ENCODE measurements at regions not wholly inside any gene's neighbourhood (a gene's known extent, or its start where the extent isn't known, plus 50 kb on each side); places are given as distances from the start of the nearest gene placed in this dataset.
A peak's percentile ranks its signal among the peaks of the same experiment; 100 is the strongest.

- no peak for DNase-seq
Measured at GRCh38 chr2:3962719-3963118, 259.3 kb downstream of the DCDC2C start.

GRCh38 chr2:3965211-3965610 lies 261.8 kb downstream of the DCDC2C start:
- no peak for DNase-seq

GRCh38 chr2:3965953-3966352 lies 262.6 kb downstream of the DCDC2C start:
- DNase-seq, result no peak

- DNase-seq, result no peak
Measured at GRCh38 chr2:3966470-3966869, 263.1 kb downstream of the DCDC2C start.

GRCh38 chr2:3968736-3969135 lies 265.4 kb downstream of the DCDC2C start:
- DNase-seq, result no peak

GRCh38 chr2:3970791-3971651 lies 267.6 kb downstream of the DCDC2C start:
- no peak for DNase-seq

- no peak for DNase-seq
Measured at GRCh38 chr2:3971652-3972192, 268.3 kb downstream of the DCDC2C start.

GRCh38 chr2:3972377-3972776 lies 269.0 kb downstream of the DCDC2C start:
- DNase-seq, result no peak

- DNase-seq, result no peak
Measured at GRCh38 chr2:3974765-3975164, 271.4 kb downstream of the DCDC2C start.

GRCh38 chr2:3981446-3981987 lies 278.1 kb downstream of the DCDC2C start:
- no peak for DNase-seq

- DNase-seq, result no peak
Measured at GRCh38 chr2:3982160-3982559, 278.8 kb downstream of the DCDC2C start.

GRCh38 chr2:3986063-3986462 lies 282.7 kb downstream of the DCDC2C start:
- no peak for DNase-seq

GRCh38 chr2:3986530-3987258 lies 283.3 kb downstream of the DCDC2C start:
- no peak for DNase-seq

GRCh38 chr2:4002841-4003403 lies 299.5 kb downstream of the DCDC2C start:
- DNase-seq, result no peak

GRCh38 chr2:4012197-4012596 lies 308.8 kb downstream of the DCDC2C start:
- no peak for DNase-seq

- no peak for DNase-seq
Measured at GRCh38 chr2:4018535-4018934, 315.2 kb downstream of the DCDC2C start.

- peak; percentile 89 for DNase-seq
Measured at GRCh38 chr2:4020153-4020552, 316.8 kb downstream of the DCDC2C start.

- no peak for DNase-seq
Measured at GRCh38 chr2:4020649-4021048, 317.3 kb downstream of the DCDC2C start.

- DNase-seq, result no peak
Measured at GRCh38 chr2:4024605-4025004, 321.2 kb downstream of the DCDC2C start.

GRCh38 chr2:4029081-4029480 lies 325.7 kb downstream of the DCDC2C start:
- no peak for DNase-seq

GRCh38 chr2:4039896-4040295 lies 336.5 kb downstream of the DCDC2C start:
- DNase-seq, result no peak

GRCh38 chr2:4047961-4048891 lies 344.9 kb downstream of the DCDC2C start:
- DNase-seq, result no peak

All from SHP77 treated with DMSO at 0.1 percent for 48 hours (cell line).